ENCODE measurements at regions not wholly inside any gene's neighbourhood (a gene's known extent, or its start where the extent isn't known, plus 50 kb on each side); places are given as distances from the start of the nearest gene placed in this dataset.

DNA sequence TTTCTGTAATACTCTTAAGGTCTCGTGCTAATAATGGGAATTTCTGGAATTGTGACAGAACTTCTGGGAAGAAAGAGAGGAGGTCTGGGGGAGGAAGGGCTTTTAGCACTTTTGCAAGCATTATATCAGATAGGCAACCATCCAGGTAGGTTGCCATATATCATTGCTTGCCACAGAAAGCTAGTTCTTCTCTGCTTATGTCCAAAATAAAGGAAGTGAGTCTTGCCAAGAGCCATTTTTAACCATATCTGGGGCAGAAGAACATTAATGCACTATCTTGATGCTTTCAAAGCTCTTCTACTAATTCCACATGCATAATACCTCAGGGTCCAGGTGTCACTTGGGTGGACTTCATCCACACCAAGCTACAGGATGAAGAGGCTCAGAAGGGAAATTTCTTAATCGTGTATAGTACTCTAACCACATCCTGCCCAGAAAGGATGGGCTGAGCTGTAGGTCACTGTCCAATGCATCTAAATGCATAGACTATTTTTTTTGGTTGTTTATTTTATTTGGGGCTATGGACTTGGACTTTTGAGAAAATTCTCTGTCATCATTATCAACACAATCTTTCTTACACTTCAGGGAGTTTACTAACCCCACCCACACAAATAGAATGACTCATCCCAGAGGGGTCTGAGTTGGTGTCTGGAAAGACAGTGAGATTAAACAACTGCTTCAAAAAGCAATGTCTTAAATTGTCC, 68.9 kb upstream of the ADO start:
- TF ChIP-seq, protein P1, sequence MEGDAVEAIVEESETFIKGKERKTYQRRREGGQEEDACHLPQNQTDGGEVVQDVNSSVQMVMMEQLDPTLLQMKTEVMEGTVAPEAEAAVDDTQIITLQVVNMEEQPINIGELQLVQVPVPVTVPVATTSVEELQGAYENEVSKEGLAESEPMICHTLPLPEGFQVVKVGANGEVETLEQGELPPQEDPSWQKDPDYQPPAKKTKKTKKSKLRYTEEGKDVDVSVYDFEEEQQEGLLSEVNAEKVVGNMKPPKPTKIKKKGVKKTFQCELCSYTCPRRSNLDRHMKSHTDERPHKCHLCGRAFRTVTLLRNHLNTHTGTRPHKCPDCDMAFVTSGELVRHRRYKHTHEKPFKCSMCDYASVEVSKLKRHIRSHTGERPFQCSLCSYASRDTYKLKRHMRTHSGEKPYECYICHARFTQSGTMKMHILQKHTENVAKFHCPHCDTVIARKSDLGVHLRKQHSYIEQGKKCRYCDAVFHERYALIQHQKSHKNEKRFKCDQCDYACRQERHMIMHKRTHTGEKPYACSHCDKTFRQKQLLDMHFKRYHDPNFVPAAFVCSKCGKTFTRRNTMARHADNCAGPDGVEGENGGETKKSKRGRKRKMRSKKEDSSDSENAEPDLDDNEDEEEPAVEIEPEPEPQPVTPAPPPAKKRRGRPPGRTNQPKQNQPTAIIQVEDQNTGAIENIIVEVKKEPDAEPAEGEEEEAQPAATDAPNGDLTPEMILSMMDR (IDR thresholded peaks at IDR 0.05): no peak
- TF ChIP-seq, protein P2, sequence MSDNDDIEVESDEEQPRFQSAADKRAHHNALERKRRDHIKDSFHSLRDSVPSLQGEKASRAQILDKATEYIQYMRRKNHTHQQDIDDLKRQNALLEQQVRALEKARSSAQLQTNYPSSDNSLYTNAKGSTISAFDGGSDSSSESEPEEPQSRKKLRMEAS (IDR thresholded peaks at IDR 0.05): no peak
- TF ChIP-seq, protein P3, sequence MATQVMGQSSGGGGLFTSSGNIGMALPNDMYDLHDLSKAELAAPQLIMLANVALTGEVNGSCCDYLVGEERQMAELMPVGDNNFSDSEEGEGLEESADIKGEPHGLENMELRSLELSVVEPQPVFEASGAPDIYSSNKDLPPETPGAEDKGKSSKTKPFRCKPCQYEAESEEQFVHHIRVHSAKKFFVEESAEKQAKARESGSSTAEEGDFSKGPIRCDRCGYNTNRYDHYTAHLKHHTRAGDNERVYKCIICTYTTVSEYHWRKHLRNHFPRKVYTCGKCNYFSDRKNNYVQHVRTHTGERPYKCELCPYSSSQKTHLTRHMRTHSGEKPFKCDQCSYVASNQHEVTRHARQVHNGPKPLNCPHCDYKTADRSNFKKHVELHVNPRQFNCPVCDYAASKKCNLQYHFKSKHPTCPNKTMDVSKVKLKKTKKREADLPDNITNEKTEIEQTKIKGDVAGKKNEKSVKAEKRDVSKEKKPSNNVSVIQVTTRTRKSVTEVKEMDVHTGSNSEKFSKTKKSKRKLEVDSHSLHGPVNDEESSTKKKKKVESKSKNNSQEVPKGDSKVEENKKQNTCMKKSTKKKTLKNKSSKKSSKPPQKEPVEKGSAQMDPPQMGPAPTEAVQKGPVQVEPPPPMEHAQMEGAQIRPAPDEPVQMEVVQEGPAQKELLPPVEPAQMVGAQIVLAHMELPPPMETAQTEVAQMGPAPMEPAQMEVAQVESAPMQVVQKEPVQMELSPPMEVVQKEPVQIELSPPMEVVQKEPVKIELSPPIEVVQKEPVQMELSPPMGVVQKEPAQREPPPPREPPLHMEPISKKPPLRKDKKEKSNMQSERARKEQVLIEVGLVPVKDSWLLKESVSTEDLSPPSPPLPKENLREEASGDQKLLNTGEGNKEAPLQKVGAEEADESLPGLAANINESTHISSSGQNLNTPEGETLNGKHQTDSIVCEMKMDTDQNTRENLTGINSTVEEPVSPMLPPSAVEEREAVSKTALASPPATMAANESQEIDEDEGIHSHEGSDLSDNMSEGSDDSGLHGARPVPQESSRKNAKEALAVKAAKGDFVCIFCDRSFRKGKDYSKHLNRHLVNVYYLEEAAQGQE (IDR thresholded peaks at IDR 0.05): no peak
- TF ChIP-seq TP53 (CRISPR knock-in tag; IDR thresholded peaks at IDR 0.05) (no peak), BHLHE40 (IDR thresholded peaks at IDR 0.05; ENCODE audit: low read depth, low read length) (no peak), CEBPB (IDR thresholded peaks at IDR 0.05) (no peak), POLR2A (IDR thresholded peaks at IDR 0.05; ENCODE audit: low read length) (no peak), CHD2 (IDR thresholded peaks at IDR 0.05; ENCODE audit: low read length, partially characterized antibody) (no peak)
